GM12878 (cell line): ENCODE measurements at regions not wholly inside any gene's neighbourhood (a gene's known extent, or its start where the extent isn't known, plus 50 kb on each side); places are given as distances from the start of the nearest gene placed in this dataset.

Experiments
- POLR2AphosphoS5 ChIP-seq: IDR thresholded peaks from 2 replicates; pipeline ENCODE4 v1.6.1; 2011; ENCODE audit warnings: mild to moderate bottlenecking, low read length, inconsistent platforms
- SKIL ChIP-seq: fragments of 450-650 bp; IDR thresholded peaks from 2 replicates; pipeline ENCODE4 v1.6.1; 2017; ENCODE audit warnings: mild to moderate bottlenecking, low read depth, inconsistent platforms; ENCODE audit not compliant: poor library complexity, severe bottlenecking
- TF ChIP-seq, protein P1 (sequence below): IDR thresholded peaks from 2 replicates; pipeline ENCODE4 v1.6.1; 2012; ENCODE audit warnings: mild to moderate bottlenecking, low read depth, low read length
- TF ChIP-seq, protein P2 (sequence below), 3 experiments: IDR thresholded peaks in 2 of 3; conservative IDR thresholded peaks in 1 of 3; 2 replicates each; pipeline ENCODE4 v1.5.1; 2011; ENCODE audit warnings: low read depth in 3 of 3, low read length in 3 of 3, mild to moderate bottlenecking in 3 of 3, control low read depth in 2 of 3, moderate library complexity in 2 of 3, inconsistent platforms in 1 of 3, mixed read lengths in 1 of 3; ENCODE audit not compliant: control insufficient read depth in 2 of 3, insufficient read depth in 1 of 3; ENCODE audit errors: extremely low read depth in 1 of 3

GRCh38 chr6:106017454-106017853, 68.7 kb upstream of the PRDM1 start:
- TF ChIP-seq, protein P1, sequence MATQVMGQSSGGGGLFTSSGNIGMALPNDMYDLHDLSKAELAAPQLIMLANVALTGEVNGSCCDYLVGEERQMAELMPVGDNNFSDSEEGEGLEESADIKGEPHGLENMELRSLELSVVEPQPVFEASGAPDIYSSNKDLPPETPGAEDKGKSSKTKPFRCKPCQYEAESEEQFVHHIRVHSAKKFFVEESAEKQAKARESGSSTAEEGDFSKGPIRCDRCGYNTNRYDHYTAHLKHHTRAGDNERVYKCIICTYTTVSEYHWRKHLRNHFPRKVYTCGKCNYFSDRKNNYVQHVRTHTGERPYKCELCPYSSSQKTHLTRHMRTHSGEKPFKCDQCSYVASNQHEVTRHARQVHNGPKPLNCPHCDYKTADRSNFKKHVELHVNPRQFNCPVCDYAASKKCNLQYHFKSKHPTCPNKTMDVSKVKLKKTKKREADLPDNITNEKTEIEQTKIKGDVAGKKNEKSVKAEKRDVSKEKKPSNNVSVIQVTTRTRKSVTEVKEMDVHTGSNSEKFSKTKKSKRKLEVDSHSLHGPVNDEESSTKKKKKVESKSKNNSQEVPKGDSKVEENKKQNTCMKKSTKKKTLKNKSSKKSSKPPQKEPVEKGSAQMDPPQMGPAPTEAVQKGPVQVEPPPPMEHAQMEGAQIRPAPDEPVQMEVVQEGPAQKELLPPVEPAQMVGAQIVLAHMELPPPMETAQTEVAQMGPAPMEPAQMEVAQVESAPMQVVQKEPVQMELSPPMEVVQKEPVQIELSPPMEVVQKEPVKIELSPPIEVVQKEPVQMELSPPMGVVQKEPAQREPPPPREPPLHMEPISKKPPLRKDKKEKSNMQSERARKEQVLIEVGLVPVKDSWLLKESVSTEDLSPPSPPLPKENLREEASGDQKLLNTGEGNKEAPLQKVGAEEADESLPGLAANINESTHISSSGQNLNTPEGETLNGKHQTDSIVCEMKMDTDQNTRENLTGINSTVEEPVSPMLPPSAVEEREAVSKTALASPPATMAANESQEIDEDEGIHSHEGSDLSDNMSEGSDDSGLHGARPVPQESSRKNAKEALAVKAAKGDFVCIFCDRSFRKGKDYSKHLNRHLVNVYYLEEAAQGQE, result no peak
- TF ChIP-seq SKIL (no peak), POLR2AphosphoS5 (no peak)
- TF ChIP-seq, protein P2, sequence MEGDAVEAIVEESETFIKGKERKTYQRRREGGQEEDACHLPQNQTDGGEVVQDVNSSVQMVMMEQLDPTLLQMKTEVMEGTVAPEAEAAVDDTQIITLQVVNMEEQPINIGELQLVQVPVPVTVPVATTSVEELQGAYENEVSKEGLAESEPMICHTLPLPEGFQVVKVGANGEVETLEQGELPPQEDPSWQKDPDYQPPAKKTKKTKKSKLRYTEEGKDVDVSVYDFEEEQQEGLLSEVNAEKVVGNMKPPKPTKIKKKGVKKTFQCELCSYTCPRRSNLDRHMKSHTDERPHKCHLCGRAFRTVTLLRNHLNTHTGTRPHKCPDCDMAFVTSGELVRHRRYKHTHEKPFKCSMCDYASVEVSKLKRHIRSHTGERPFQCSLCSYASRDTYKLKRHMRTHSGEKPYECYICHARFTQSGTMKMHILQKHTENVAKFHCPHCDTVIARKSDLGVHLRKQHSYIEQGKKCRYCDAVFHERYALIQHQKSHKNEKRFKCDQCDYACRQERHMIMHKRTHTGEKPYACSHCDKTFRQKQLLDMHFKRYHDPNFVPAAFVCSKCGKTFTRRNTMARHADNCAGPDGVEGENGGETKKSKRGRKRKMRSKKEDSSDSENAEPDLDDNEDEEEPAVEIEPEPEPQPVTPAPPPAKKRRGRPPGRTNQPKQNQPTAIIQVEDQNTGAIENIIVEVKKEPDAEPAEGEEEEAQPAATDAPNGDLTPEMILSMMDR (IDR thresholded peaks at IDR 0.05 in 2 of 3, conservative IDR thresholded peaks at IDR 0.05 in 1 of 3; ENCODE audit: control insufficient read depth in 2 of 3, extremely low read depth in 1 of 3, insufficient read depth in 1 of 3, low read depth in 3 of 3, low read length in 3 of 3), result no peak
